ENCODE measurements at regions not wholly inside any gene's neighbourhood (a gene's known extent, or its start where the extent isn't known, plus 50 kb on each side); places are given as distances from the start of the nearest gene placed in this dataset.

DNA sequence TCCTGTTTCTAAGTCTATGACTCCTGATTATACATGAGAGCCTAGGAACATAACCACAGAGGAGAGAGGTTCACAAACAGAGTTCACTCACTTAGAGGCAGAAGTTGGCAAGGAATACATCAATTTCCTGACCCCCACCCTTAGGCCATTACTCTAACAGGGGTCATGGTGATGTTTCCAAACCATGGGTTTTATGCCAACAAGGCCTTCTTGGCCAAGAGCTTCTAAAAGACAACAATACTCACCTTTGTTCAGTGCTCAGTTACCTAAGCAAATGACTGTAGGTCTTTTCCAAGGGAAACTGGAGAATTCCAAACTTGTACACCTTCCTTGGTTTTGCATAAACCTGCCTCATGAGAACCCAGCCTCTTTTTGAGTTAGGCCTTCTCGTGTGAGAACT lies 52.6 kb downstream of the ERICH4 start:
- TF ChIP-seq, protein P1, sequence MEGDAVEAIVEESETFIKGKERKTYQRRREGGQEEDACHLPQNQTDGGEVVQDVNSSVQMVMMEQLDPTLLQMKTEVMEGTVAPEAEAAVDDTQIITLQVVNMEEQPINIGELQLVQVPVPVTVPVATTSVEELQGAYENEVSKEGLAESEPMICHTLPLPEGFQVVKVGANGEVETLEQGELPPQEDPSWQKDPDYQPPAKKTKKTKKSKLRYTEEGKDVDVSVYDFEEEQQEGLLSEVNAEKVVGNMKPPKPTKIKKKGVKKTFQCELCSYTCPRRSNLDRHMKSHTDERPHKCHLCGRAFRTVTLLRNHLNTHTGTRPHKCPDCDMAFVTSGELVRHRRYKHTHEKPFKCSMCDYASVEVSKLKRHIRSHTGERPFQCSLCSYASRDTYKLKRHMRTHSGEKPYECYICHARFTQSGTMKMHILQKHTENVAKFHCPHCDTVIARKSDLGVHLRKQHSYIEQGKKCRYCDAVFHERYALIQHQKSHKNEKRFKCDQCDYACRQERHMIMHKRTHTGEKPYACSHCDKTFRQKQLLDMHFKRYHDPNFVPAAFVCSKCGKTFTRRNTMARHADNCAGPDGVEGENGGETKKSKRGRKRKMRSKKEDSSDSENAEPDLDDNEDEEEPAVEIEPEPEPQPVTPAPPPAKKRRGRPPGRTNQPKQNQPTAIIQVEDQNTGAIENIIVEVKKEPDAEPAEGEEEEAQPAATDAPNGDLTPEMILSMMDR (IDR thresholded peaks at IDR 0.05; ENCODE audit: low read depth, low read length, missing control alignments), result no peak
- no peak for DNase-seq (ENCODE audit: extremely low read depth, low read depth)
- H3K4me3 ChIP-seq (replicated peaks; ENCODE audit: low read depth, low read length), result no peak overlapping the region

- no peak for DNase-seq (ENCODE audit: extremely low read depth, low read depth)
- TF ChIP-seq, protein P1 (IDR thresholded peaks at IDR 0.05; ENCODE audit: low read depth, low read length, missing control alignments), result no peak
- H3K4me3 ChIP-seq (replicated peaks; ENCODE audit: low read depth, low read length), result no peak overlapping the region
Observed at GRCh38 chr19:41499899-41500298, 56.9 kb downstream of the ERICH4 start.

GRCh38 chr19:41500443-41500842 lies 57.5 kb downstream of the ERICH4 start:
- no peak for DNase-seq (ENCODE audit: extremely low read depth, low read depth)
- TF ChIP-seq, protein P1 (IDR thresholded peaks at IDR 0.05; ENCODE audit: low read depth, low read length, missing control alignments), result no peak
- H3K4me3 ChIP-seq (replicated peaks; ENCODE audit: low read depth, low read length), result no peak overlapping the region

GRCh38 chr19:41501854-41502253 lies 58.9 kb downstream of the ERICH4 start:
- DNase-seq (ENCODE audit: extremely low read depth, low read depth), result no peak
- no peak overlapping the region for H3K4me3 ChIP-seq (replicated peaks; ENCODE audit: low read depth, low read length)
- TF ChIP-seq, protein P1 (IDR thresholded peaks at IDR 0.05; ENCODE audit: low read depth, low read length, missing control alignments), result no peak

- TF ChIP-seq, protein P1 (IDR thresholded peaks at IDR 0.05; ENCODE audit: low read depth, low read length, missing control alignments), result no peak
- H3K4me3 ChIP-seq (replicated peaks; ENCODE audit: low read depth, low read length), result no peak overlapping the region
- no peak for DNase-seq (ENCODE audit: extremely low read depth, low read depth)
Observed at GRCh38 chr19:41505105-41505504, 62.1 kb downstream of the ERICH4 start.

DNA sequence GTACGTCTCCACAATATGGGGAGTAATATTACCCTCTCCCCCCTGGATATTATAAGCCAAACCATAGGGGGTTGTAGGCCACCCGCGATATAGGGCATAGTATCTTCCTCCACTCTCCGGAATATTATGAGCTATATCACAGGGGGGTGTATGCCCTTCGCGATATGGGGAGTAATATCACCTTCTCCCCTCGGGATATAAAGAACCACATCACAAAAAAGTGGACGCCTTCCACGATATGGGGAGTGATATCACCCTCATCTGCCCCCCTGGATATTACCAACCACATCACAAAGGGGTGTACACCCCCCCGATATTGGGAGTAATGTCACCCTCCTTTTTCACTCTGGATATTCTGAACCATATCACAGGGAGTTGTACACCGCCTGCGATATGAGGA lies 65.5 kb upstream of the CEACAM21 start:
- TF ChIP-seq, protein P1 (IDR thresholded peaks at IDR 0.05; ENCODE audit: low read depth, low read length, missing control alignments), result no peak
- no peak for DNase-seq (ENCODE audit: extremely low read depth, low read depth)
- no peak overlapping the region for H3K4me3 ChIP-seq (replicated peaks; ENCODE audit: low read depth, low read length)

DNA sequence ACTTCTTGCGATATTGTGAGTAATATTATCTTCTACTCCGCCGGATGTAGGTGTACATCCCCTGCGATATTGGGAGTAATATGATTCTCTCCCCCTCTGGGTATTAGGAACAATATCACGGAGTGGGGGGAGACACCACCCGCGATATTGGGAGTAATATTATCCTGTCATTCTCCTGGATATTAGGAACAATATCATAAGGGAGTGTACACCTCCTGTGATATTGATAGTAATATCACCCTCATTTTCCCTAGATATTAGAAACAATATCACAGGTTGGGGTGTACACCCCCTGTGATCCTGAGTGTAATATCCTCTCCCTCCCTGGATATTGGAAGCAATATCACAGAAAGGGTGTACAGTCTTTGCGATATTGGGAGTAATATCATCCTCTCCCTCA lies 64.3 kb upstream of the CEACAM21 start:
- TF ChIP-seq, protein P1 (IDR thresholded peaks at IDR 0.05; ENCODE audit: low read depth, low read length, missing control alignments), result no peak

More for the DNA sequence above, 64.3 kb upstream of the CEACAM21 start:
- no peak for DNase-seq (ENCODE audit: extremely low read depth, low read depth)
- H3K4me3 ChIP-seq (replicated peaks; ENCODE audit: low read depth, low read length), result no peak overlapping the region
